Left hindlimb (tissue), 1 donor: ENCODE measurements at regions not wholly inside any gene's neighbourhood (a gene's known extent, or its start where the extent isn't known, plus 50 kb on each side); places are given as distances from the start of the nearest gene placed in this dataset.
"Not testable (repeated sequence)": the region's sequence is repeated elsewhere in the genome, so short reads cannot be mapped to it uniquely, and the experiment has no call there.

Experiments used
- DNase-seq: peaks from one replicate; pipeline ENCODE4 v3.0.0-alpha.2; 2018

DNA sequence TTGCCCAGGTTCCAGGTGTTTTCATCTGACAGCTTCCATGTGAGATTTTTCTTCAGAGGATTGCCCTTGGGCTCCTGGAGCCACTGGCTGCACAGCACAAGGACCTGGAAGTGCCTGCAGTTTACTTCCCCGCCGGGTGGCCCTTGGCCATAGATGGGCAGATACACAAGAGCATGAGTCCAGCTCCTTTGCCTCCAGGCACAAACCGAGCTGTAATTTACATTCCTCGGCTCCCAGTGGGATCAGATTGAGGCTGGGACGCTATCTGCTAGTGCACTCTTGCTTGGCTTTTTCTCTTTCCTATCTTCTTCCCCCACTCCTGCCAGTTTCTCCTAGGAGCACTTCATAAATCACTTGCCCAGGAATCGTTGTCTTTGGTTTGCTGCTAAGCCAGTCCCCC, 85.4 kb upstream of the RALY start:
- DNase-seq, result no peak

DNA sequence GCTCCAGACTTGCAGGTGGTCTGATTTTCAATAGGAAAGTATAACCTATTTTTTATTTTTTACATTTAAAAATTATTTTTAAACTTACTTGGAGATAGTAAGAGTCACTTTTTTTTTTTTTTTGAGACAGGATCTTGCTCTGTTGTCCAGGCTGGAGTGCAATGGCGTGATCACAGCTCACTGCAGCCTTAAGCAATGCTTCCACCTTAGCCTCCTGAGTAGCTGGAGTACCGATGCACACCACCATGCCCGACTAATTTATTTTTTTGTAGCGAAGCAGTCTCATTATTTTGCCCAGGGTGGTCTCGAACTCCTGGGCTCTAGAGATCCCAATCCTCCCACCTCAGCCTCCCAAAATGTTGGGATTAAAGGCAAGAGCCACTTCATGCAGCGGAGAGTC, 84.8 kb upstream of the RALY start:
- no peak for DNase-seq

DNA sequence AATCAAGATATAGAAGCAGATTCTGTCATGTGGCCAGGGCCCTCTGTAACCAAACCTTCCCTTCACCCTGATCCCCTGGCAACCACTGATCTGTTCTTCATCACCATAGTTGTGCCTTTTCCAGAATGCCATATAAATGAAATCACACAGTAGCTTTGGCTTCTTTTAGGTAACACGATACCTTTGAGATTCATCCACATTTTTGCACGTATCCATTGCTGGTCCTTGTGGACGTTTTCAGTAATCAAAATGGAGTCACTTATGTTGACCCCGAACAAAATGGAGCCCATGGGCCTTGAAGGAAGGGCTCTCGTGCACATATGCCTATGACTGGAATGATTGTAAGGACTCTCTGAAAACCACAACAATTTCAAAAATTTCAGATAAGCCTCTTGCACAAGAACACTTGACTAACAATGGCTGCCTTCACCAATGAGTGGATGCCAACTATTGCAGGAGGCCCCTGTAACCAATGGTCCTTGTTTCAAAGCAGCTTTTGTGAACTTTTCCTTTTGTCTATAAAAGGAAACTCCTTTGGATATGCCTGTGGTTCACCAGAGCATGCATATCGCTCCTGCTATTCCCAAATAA, 84.3 kb upstream of the RALY start:
- DNase-seq, result no peak

DNA sequence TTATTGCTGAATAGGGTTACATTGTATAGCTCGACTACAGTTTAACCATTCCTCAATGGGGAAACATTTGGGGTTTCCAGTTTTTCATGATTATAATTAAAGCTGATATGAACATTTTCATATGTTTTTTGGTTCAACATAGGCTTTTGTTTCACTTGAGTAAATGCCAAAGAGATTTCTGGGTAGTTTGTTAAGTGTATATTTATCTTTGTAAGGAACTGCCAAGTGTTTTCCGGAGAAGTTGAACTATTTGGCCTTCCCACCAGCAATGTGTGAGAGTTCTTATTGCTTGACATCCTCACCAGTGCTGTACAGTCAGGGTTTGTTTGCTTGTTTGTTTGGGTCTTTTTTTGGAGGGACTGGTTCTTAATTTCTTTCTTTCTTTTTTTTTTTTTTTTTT, 83.7 kb upstream of the RALY start:
- DNase-seq, result no peak

DNA sequence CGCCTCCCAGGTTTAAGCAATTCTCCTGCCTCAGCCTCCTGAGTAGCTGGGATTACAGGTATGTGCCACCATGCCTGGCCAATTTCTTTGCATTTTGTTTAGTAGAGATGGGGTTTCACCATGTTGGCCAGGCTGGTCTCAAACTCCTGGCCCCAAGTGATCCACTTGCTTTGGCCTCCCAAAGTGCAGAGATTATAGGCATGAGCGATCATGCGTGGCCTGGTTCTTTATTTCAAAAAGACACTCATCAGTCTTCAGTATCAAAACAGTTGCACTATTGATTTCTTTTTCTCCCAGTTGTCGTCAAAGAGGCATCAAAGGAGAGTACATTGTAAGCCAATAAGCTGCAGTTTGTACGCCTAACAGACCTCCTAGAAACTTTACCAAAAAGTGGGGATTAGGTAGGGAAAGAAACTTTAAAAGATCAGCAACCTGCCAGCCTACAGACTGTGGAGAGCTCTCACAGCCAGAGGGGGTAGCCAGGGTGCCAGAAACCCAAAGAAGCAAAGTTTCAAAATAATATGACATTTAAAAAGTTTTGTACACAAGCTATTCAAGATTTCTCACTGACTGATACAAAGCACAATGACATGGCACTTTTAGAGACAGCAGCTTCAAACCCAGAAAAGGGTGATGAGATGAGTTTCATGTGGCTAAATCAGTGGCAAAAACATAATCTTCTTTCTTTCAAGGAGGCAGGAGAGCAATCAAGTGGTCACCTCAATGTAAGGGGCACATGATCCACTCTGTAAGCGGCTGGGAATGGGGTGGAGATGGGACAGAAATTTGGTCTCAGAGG, 83.0 kb upstream of the RALY start:
- no peak for DNase-seq

DNA sequence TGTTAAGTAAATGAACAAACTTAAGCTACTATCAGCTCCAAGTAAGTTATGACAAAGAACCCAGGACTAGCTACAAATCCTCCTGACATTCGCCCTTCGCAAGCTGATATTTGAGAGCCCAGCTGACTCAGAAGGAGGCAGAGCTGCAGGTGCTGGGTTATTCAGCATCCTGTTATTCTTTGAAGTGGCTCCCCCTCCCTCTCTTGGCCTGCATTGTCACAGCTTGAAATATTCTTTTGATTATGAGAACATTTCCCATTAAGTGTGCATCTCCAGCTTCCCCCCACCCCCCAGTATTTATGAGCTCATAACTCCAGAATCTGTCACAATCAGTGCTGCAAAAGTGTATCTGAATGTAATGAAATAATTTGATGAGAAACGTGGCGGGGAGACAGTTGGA, 78.8 kb upstream of the RALY start:
- DNase-seq, result no peak

DNA sequence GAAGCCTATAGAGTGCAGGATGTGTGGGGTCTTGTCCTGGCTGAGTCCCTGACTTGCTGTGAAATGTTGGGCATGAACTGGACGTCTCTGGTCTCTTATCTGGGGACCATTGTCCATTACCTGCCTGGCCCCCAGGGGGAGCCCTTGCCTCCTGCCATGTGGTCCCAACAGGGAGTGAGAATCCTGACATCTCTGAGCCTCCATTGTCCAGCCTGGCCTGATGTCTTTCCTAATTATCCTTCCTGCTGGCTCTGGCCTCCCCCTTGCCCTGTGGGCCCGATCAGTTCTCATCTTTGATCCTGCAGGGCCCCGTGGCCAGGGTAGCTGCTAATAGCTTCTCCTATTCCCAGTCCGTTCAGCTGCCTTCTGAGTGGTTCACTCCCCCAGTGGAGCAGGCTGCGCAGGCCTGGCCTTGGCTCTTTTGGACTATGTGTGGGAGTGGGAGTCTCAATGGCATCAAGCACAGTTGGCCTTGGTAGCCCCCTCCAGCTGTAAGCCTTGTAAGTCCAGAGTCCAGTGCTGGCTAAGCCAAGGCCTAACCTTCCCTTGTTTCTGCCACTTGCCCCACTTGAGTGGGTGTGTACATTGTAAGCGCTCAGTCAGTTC, 77.9 kb upstream of the RALY start:
- DNase-seq, result no peak

DNA sequence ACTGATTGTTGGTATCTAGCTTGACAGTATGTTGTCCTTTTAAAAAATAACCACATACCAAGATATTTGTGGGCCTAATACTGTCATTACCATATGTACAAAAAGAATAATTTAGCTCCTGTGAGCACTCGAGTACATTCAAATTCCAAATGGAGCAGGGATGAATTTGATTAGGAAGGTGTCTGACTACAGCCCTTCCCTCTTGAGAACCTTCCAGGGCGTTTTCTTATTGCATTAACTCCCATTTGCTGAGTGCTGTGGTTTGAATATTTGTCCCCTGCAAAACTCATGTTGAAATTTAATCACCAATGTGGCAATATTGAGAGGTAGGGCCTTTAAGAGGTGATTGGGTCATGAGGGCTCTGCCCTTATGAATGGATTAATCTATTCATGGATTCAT, 76.9 kb upstream of the RALY start:
- DNase-seq, result no peak

DNA sequence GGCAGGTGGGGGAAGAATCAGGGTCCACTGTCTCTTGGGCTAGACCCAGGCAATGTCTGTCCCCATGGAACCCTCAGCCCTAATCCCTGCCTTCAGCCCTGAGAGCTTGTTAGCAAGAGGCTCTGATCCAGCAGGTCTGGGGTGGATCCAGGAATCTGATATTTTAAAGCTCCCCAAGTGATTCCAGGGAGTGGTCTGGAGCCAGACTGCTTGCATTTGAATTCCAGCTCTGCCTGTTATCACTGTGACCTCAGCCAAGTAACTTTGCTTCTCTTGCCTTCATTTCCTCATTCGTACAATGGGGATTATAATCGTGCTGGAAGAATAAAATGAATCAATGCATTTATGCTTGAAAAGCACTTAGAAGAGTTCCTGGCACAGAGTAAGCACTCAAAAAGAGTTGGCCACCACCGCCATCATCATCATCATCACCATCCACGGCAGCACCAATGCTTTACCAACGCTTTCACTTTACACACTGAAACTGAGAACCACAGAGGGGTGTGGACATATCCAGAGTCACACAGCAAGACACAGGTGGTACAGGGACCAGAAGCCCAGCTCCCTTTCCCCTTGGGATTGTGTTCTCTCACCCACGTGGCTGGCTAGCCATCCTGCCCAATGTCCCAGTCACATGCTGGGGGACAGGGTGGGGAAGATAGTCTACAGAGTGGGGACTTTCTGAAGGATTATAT, 75.7 kb upstream of the RALY start:
- DNase-seq, result peak; percentile 50

DNA sequence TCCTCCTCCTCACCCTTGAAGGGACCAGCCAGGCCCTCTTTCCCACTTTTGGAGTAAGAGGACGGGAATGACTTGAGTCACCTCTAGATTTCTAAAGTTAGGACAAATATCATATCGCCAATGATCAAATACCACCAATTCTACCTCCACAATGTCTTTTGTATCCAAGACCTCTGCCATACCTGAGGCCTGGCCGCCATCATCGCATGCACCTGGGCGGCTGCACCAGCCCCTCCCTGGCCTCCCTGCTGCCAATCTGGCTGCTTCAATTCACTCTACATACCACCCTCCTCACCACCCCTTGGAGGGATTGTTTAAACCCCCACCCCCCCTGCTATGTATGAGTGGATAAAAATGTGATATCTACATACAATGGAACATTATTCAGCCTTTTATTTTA, 75.0 kb upstream of the RALY start:
- DNase-seq, result no peak

DNA sequence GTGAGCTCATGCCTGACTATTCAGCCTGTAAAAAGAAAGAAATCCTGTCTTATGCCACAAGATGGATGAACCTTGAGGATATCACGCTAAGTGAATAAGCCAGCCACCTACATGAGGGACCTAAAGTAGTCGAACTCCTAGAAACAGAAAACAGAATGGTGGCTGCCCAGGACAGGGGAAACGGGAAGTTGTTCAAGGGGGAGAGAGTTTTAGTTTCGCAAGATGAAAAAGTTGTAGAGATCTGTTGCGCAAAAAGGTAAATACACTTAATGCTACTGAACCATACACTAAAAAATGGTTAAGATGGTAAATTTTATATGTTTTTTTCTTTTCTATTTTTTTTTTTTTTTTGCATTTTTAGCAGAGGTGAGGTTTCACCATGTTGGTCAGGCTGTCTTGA, 74.1 kb upstream of the RALY start:
- DNase-seq, result no peak

DNA sequence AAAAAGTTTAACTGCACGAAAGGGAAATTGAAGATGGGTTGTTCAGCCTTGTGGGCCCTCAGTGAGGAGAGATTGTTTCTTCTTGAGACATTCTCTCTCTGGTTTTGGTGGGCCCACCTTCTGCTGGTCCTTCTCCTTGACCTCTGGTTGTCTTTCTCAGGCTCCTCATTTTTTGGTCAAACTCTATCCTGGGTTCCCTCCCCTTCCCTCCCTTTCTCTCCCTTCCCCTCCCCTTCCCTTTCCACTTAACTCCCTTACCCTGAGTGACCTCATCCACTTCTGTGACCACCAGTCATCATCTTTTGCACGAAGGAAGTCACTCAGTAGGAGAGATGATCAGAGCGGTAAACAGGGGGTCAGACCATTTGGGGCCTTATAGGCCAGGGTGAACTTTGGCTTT, 71.5 kb upstream of the RALY start:
- DNase-seq, result no peak

DNA sequence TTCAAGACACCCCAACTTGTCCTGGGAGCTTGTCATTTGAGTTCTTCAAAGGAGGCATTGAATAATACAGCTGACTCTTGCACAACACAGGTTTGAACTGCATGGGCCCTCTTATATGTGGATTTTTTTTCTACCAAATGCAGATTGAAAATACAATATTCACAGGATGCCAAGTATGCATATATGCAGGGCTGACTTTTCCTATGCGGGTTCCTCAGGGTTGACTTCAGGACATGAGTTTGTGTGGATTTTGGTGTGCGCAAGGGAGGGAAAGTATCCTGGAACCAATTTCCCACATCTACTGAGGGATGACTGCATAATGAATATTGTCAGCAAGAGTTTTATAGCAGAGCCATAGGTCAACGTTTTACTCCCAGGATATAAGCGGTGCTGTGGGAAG, 70.0 kb upstream of the RALY start:
- no peak for DNase-seq

DNA sequence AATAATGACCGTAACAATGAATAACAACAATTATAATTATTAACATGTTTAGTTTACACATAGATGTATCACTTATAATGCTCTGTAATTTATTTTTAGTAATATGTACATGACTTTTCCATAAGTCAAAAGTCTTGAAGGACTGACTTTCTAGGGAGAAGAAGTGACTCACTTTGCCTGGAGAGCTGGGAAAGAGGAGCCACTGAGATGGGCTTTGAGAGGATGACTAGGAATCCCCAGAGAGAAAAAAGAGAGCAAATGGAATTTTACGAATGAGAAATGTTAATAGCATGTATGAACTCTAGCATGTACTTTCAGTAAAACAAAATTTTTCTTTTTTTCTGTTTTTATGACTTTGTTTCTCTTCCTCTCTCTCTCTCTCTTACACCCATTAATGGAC, 67.8 kb upstream of the RALY start:
- DNase-seq, result no peak

DNA sequence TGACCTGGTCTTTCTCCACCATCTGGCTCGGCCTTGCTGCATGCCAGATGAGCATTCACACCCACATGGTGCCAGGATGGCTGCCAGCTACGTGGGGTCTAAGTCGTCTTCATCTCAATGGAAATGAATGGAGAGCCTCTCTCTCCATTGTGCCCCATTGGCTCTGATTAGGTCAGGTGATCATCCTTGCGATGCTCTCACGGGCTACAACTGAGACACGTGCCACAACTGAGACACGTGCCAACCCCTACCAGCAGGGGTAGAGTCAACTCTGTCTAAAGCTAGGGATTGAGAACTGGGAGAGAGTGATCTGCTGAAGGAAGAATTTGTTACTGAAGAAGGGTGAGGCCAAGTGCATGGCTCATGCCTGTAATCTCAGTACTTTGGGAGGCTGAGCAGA, 67.3 kb upstream of the RALY start:
- DNase-seq, result no peak

DNA sequence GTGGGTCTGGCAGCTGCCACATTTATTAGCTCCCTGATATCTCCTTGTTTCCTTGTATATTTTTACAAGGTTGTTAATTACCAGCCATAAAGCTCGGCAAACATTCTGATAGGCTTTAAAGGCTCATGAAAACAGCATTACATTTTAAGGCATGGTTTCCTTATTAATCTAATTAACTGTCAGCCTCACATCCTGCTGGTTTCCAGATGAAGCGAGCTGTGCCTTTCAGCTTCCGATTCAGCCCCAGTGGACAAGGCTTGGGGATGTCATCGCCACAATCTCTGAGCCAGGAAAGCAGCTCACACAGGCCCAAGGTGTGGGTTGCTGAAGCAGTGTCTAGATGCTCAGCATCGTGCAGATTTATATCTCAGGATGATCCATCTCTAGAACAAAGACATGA, 66.0 kb upstream of the RALY start:
- DNase-seq, result no peak

DNA sequence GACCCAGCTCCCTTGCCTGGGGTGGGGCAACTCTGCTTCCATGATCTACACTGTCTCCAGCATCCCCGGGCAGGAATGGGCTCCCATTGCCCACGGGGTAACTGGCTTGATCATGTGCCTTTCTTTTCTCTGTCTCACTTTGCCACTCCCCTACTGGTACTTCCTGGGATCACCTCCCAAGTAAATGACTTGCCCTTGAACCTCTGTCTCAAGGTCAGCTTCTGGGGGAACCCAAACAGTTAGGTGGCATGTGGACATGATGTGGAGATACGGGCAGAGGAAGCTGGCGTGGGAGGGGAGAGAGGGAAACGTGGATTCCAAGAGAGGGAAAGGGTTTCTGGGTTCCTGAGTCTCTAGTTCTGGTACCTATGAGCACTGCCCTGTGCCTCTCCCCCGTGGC, 63.8 kb upstream of the RALY start:
- no peak for DNase-seq

DNA sequence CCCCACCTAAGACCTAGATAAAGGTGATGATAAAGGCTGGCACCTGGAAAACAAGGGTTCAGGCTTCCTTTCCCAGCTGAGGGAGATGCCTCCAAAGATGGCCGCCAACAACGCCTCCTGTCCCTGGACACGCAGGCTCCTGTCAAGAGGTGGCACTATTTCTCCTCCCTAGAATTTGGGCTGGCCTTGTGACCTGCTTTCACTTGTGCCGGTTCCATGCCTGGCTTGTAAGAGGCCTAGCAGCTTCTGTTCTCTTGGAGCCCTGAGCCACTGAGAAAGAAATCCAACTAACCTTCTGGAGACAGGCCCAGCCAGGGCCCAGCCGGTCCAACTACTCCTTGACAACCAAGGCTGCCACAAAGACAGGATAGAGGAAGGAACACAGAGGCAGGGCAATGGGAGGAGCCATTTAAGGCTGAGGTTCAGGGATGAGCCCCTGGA, 60.2 kb upstream of the RALY start:
- DNase-seq, result peak; percentile 57

DNA sequence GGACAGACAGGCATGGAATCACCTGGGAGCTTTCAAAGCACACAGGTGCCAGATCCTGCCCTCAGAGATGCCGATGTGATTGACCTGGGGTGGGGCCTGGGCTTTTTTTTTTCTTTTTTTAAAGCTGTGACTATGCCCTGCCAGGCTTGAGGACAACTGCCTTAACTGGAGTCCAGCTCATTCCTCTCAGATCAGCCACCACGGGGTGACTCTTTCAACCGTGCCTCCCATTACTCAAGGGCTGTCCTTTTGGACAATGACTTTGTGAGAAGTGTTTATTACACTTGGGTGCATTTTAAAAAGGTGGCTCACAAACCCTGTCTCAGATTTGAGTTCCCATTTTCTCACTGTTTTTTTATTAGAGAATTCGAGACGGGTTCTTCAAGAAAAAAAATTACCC, 57.1 kb upstream of the RALY start:
- no peak for DNase-seq

DNA sequence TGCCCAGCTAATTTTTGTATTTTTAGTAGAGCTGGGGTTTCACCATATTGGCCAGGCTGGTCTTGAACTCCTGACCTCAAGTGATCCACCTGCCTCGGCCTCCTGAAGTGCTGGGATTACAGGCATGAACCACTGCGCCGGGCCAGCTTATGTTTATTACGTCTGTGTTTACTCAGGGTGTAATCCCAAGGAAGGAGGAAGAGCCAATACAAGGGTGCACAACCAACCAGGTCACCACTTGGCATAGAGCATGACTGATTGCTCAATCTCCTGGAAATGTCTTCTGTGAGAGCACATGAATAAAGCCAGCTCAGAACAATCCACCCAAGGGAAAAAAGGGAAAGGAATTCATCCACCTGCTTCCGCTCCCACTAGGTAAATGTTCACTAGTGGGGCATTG, 54.7 kb upstream of the RALY start:
- not testable (repeated sequence) for DNase-seq

DNA sequence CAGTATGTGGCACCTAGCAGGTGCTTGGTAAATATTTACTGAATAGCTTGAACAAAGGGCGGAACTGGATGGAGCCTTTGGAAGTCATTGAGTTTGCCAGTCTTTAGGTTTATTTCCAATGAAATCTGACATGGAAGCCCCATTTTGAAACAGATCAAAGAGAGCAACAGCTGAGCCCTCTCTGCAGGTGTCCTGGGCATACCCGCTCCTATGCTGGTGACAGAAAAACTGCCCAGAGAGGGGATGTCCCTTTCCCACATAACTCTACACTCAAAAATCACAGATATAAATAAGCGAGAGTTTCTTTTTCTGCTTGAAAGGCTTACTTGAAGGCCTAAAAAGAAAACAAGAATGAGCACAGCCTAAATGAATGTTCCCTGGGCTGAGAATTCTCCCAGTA, 53.0 kb upstream of the RALY start:
- no peak for DNase-seq
